DND-41 (cell line): ENCODE measurements at regions not wholly inside any gene's neighbourhood (a gene's known extent, or its start where the extent isn't known, plus 50 kb on each side); places are given as distances from the start of the nearest gene placed in this dataset.

Experiments used
- CTCF ChIP-seq: IDR thresholded peaks from 2 replicates; pipeline ENCODE4 v1.5.1; 2012; ENCODE audit warnings: borderline replicate concordance, low read length, moderate library complexity, mild to moderate bottlenecking; ENCODE audit not compliant: poor library complexity, severe bottlenecking; ENCODE audit errors: extremely low read depth
- EZH2 ChIP-seq: IDR thresholded peaks from 3 replicates; pipeline ENCODE4 v1.6.1; 2012; ENCODE audit warnings: borderline replicate concordance, low read depth, mild to moderate bottlenecking, moderate library complexity, low read length, inconsistent platforms; ENCODE audit not compliant: severe bottlenecking

DNA sequence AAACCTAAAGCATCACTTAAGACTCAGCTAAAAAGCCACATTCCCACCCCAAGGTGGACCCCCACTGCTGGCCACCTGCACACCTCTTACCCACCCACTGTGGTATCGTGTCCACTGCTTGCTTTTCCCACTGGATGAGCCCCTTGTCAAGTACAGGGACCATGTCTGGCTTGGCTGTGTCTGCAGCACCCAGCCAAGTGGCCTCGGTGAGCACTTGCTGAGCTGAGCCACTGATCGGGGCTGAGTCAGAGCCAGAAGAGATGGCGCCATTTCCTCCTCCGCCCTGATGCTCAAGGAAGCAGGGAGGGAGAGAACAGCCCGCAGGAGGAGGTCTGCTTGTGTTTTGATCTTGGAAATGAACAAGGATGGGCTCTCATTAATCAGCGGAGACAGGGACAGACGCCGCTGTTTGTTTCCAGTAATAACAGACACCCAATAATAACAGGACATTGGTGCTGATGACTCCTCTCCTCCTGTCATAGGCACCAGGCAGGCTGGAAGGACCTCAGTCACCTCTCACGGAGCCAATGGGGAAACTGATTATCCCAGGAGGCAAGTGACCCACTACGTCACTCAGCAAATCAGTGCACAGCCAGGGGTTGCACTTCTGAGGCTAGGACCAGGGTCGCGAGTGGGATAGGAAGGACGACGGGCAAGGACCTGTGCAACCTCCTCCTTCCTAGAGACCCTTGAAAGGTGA, 85.2 kb upstream of the RTL6 start:
- TF ChIP-seq CTCF (no peak), EZH2 (no peak)
